ENCODE measurements at regions not wholly inside any gene's neighbourhood (a gene's known extent, or its start where the extent isn't known, plus 50 kb on each side); places are given as distances from the start of the nearest gene placed in this dataset.
A peak's percentile ranks its signal among the peaks of the same experiment; 100 is the strongest.
"Not testable (repeated sequence)": the region's sequence is repeated elsewhere in the genome, so short reads cannot be mapped to it uniquely, and the experiment has no call there.

- intact Hi-C loops (cut with DNase I); ATAC-seq; DNase-seq (ENCODE audit: missing footprints): not testable (repeated sequence)
Measured at GRCh38 chr14:106233191-106233590, 706.8 kb downstream of the TMEM121 start.

GRCh38 chr14:106234525-106235254 is 708.3 kb downstream of the TMEM121 start:
- intact Hi-C loops (cut with DNase I); DNase-seq (ENCODE audit: missing footprints); ATAC-seq: not testable (repeated sequence)

- intact Hi-C loops (cut with DNase I): no loop called here
- DNase-seq (ENCODE audit: missing footprints) (no peak), ATAC-seq (no peak)
Measured at GRCh38 chr14:106235356-106236159, 709.2 kb downstream of the TMEM121 start.

GRCh38 chr14:106248321-106249192 is 722.2 kb downstream of the TMEM121 start:
- ATAC-seq (no peak), DNase-seq (ENCODE audit: missing footprints) (no peak)
- intact Hi-C loops (cut with DNase I): no loop called here

GRCh38 chr14:106253995-106254394 is 727.6 kb downstream of the TMEM121 start:
- DNase-seq (ENCODE audit: missing footprints); intact Hi-C loops (cut with DNase I); ATAC-seq: not testable (repeated sequence)

GRCh38 chr14:106257569-106257994 is 731.2 kb downstream of the TMEM121 start:
- intact Hi-C loops (cut with DNase I); ATAC-seq: not testable (repeated sequence)
- DNase-seq (ENCODE audit: missing footprints): peak; percentile 83

GRCh38 chr14:106268013-106268727 is 741.8 kb downstream of the TMEM121 start:
- ATAC-seq: peak; percentile 26
- intact Hi-C loops (cut with DNase I): no loop called here
- DNase-seq (ENCODE audit: missing footprints): peak; percentile 77

GRCh38 chr14:106269029-106269428 is 742.6 kb downstream of the TMEM121 start:
- ATAC-seq (no peak), DNase-seq (ENCODE audit: missing footprints) (no peak)
- intact Hi-C loops (cut with DNase I): no loop called here

- intact Hi-C loops (cut with DNase I): no loop called here
- DNase-seq (ENCODE audit: missing footprints) (no peak), ATAC-seq (no peak)
Measured at GRCh38 chr14:106269451-106270204, 743.2 kb downstream of the TMEM121 start.

- ATAC-seq; intact Hi-C loops (cut with DNase I): not testable (repeated sequence)
Measured at GRCh38 chr14:106270476-106271121, 744.2 kb downstream of the TMEM121 start.

GRCh38 chr14:106276326-106277267 is 750.2 kb downstream of the TMEM121 start:
- DNase-seq (ENCODE audit: missing footprints) (no peak), ATAC-seq (no peak)
- intact Hi-C loops (cut with DNase I): no loop called here

More at GRCh38 chr14:106270476-106271121, 744.2 kb downstream of the TMEM121 start:
- DNase-seq (ENCODE audit: missing footprints): not testable (repeated sequence)

- no peak for ATAC-seq
- intact Hi-C loops (cut with DNase I): no loop called here
Measured at GRCh38 chr14:106277503-106277902, 751.1 kb downstream of the TMEM121 start.

GRCh38 chr14:106280876-106281275 is 754.5 kb downstream of the TMEM121 start:
- ATAC-seq (no peak), DNase-seq (ENCODE audit: missing footprints) (no peak)
- intact Hi-C loops (cut with DNase I): no loop called here

More at GRCh38 chr14:106277503-106277902, 751.1 kb downstream of the TMEM121 start:
- no peak for DNase-seq (ENCODE audit: missing footprints)

- intact Hi-C loops (cut with DNase I): no loop called here
- ATAC-seq (no peak), DNase-seq (ENCODE audit: missing footprints) (no peak)
Measured at GRCh38 chr14:106286697-106287290, 760.4 kb downstream of the TMEM121 start.

- intact Hi-C loops (cut with DNase I): no loop called here
Measured at GRCh38 chr14:106287506-106287905, 761.1 kb downstream of the TMEM121 start.

GRCh38 chr14:106291626-106292025 is 765.2 kb downstream of the TMEM121 start:
- ATAC-seq (no peak), DNase-seq (ENCODE audit: missing footprints) (no peak)
- intact Hi-C loops (cut with DNase I): no loop called here

More at GRCh38 chr14:106287506-106287905, 761.1 kb downstream of the TMEM121 start:
- no peak for ATAC-seq
- no peak for DNase-seq (ENCODE audit: missing footprints)

Measured in Right ventricle myocardium inferior (tissue), 1 donor.